NCI-H1092 (cell line): ENCODE measurements at regions not wholly inside any gene's neighbourhood (a gene's known extent, or its start where the extent isn't known, plus 50 kb on each side); places are given as distances from the start of the nearest gene placed in this dataset.
"Not testable (repeated sequence)": the region's sequence is repeated elsewhere in the genome, so short reads cannot be mapped to it uniquely, and the experiment has no call there.

Experiments used
- DNase-seq: peaks from one replicate; lab custom pipeline; 2025; lab: John Stamatoyannopoulos, UW

GRCh38 chr1:74943046-74943445 lies 191.1 kb upstream of the LHX8 start:
- no peak for DNase-seq

- DNase-seq = no peak
Measured at GRCh38 chr1:74946388-74946787, 187.8 kb upstream of the LHX8 start.

GRCh38 chr1:74949348-74949747 lies 184.8 kb upstream of the LHX8 start:
- DNase-seq = not testable (repeated sequence)

GRCh38 chr1:74951981-74952380 lies 182.2 kb upstream of the LHX8 start:
- DNase-seq = not testable (repeated sequence)

- no peak for DNase-seq
Measured at GRCh38 chr1:74952786-74953185, 181.4 kb upstream of the LHX8 start.

GRCh38 chr1:74953622-74954021 lies 180.6 kb upstream of the LHX8 start:
- no peak for DNase-seq

- no peak for DNase-seq
Measured at GRCh38 chr1:74963120-74963519, 171.1 kb upstream of the LHX8 start.

GRCh38 chr1:74964508-74965102 lies 169.6 kb upstream of the LHX8 start:
- DNase-seq = peak; percentile 86

- DNase-seq = no peak
Measured at GRCh38 chr1:74969566-74970135, 164.5 kb upstream of the LHX8 start.

GRCh38 chr1:74971982-74972381 lies 162.2 kb upstream of the LHX8 start:
- DNase-seq = no peak

- no peak for DNase-seq
Measured at GRCh38 chr1:74976491-74976890, 157.7 kb upstream of the LHX8 start.

- not testable (repeated sequence) for DNase-seq
Measured at GRCh38 chr1:74992448-74992847, 141.7 kb upstream of the LHX8 start.

- DNase-seq = no peak
Measured at GRCh38 chr1:74995821-74996220, 138.4 kb upstream of the LHX8 start.

GRCh38 chr1:75010547-75010946 lies 123.6 kb upstream of the LHX8 start:
- DNase-seq = no peak

- DNase-seq = no peak
Measured at GRCh38 chr1:75014250-75014649, 119.9 kb upstream of the LHX8 start.

- no peak for DNase-seq
Measured at GRCh38 chr1:75023005-75023404, 111.2 kb upstream of the LHX8 start.

- DNase-seq = no peak
Measured at GRCh38 chr1:75034376-75034775, 99.8 kb upstream of the LHX8 start.

- no peak for DNase-seq
Measured at GRCh38 chr1:75035536-75035935, 98.7 kb upstream of the LHX8 start.

- no peak for DNase-seq
Measured at GRCh38 chr1:75053207-75053606, 81.0 kb upstream of the LHX8 start.

- no peak for DNase-seq
Measured at GRCh38 chr1:75058424-75058823, 75.8 kb upstream of the LHX8 start.

- no peak for DNase-seq
Measured at GRCh38 chr1:75062111-75062510, 72.1 kb upstream of the LHX8 start.

GRCh38 chr1:75067975-75068374 lies 66.2 kb upstream of the LHX8 start:
- no peak for DNase-seq

- no peak for DNase-seq
Measured at GRCh38 chr1:75074831-75075395, 59.3 kb upstream of the LHX8 start.
